A549 (cell line): ENCODE measurements at regions not wholly inside any gene's neighbourhood (a gene's known extent, or its start where the extent isn't known, plus 50 kb on each side); places are given as distances from the start of the nearest gene placed in this dataset.

Experiments
- ATAC-seq, 2 experiments: fragments of 200-7000 bp in 1 of 2; fragments of >200 bp in 1 of 2; cut with Nextera tagmentation in 1 of 2; cut with Tn5 transposase in 1 of 2; 3 replicates each; pipeline versions ENCODE4 v1.8.0 to v1.9.1; 2018 to 2020; ENCODE audit warnings: mild to moderate bottlenecking in 1 of 2, moderate library complexity in 1 of 2
- CTCF ChIA-PET: fragments of 300-600 bp; sonication (Branson Sonifier 250); formaldehyde crosslinking; extraction: SDS; loops from one replicate; lab custom pipeline; 2021; ENCODE audit warnings: antibody characterized with exemption, inconsistent platforms; lab: Yijun Ruan, JAX
- POLR2A ChIA-PET: fragments of 350-600 bp; formaldehyde crosslinking; extraction: SDS; loops from one replicate; lab custom pipeline; 2021; ENCODE audit warnings: antibody characterized with exemption, inconsistent platforms; lab: Yijun Ruan, JAX
- DNase-seq, 2 experiments: peaks; one replicate each; pipeline versions ENCODE4 v3.0.0 to v3.0.0-alpha.2; 2011 to 2016; ENCODE audit warnings: low read depth in 1 of 2, low spot score in 1 of 2
- FAIRE-seq: peaks from 2 replicates; lab custom pipeline; 2011; peaks lifted over from hg19 to GRCh38; lab: Jason Lieb, UNC
- H3K27ac ChIP-seq, 2 experiments: fragments of >200 bp; sonication (Bioruptor Twin); formaldehyde crosslinking; 3 replicates each; pipeline ENCODE4 v1.5.1; 2016 to 2017
- H3K4me1 ChIP-seq: fragments of >200 bp; sonication (Bioruptor Twin); formaldehyde crosslinking; 3 replicates; pipeline ENCODE4 v1.6.1; 2016
- H3K4me2 ChIP-seq: fragments of >200 bp; sonication (Bioruptor Twin); formaldehyde crosslinking; 3 replicates; pipeline ENCODE4 v1.6.1; 2016
- H3K4me3 ChIP-seq: fragments of >200 bp; sonication (Bioruptor Twin); formaldehyde crosslinking; 3 replicates; pipeline ENCODE4 v1.5.1; 2016
- H3K9me3 ChIP-seq: fragments of >200 bp; sonication (Bioruptor Twin); formaldehyde crosslinking; 3 replicates; pipeline ENCODE4 v1.6.1; 2016
- BHLHE40 ChIP-seq: IDR thresholded peaks from 2 replicates; pipeline ENCODE4 v1.6.1; 2012; ENCODE audit warnings: low read depth, low read length, inconsistent platforms
- CBX2 ChIP-seq: fragments of 200-600 bp; sonication (generic); IDR thresholded peaks from 2 replicates; pipeline ENCODE4 v1.6.1; 2016; ENCODE audit warnings: low read depth, mild to moderate bottlenecking, borderline replicate concordance
- CEBPB ChIP-seq, 2 experiments: fragments of >200 bp in 1 of 2; sonication (Bioruptor Twin) in 1 of 2; formaldehyde crosslinking in 1 of 2; IDR thresholded peaks; 2 replicates each; pipeline ENCODE4 v1.6.1; 2012 to 2016
- EHF ChIP-seq: fragments of 250-450 bp; sonication (Bioruptor Pico); IDR thresholded peaks from 2 replicates; pipeline ENCODE4 v1.5.0; 2020; ENCODE audit warnings: mild to moderate bottlenecking
- EP300 ChIP-seq, 2 experiments: fragments of >200 bp; sonication (Bioruptor Twin); formaldehyde crosslinking; IDR thresholded peaks; 2 replicates in 1 of 2; 3 replicates in 1 of 2; pipeline ENCODE4 v1.6.1; 2016 to 2017
- FOSB ChIP-seq: fragments of 250-450 bp; sonication (Bioruptor Pico); IDR thresholded peaks from 2 replicates; pipeline ENCODE4 v1.5.0; 2020; ENCODE audit warnings: mild to moderate bottlenecking, moderate library complexity
- FOXS1 ChIP-seq: fragments of 250-450 bp; sonication (Bioruptor Pico); IDR thresholded peaks from 2 replicates; pipeline ENCODE4 v1.5.0; 2020; ENCODE audit warnings: mild to moderate bottlenecking, moderate library complexity
- GATA3 ChIP-seq: IDR thresholded peaks from 2 replicates; pipeline ENCODE4 v1.6.1; 2012; ENCODE audit warnings: borderline replicate concordance
- HDAC2 ChIP-seq: fragments of 200-600 bp; sonication (generic); IDR thresholded peaks from 2 replicates; pipeline ENCODE4 v1.6.1; 2016
- HOXA7 ChIP-seq: fragments of 250-450 bp; sonication (Bioruptor Pico); IDR thresholded peaks from 2 replicates; pipeline ENCODE4 v1.5.0; 2020; ENCODE audit warnings: mild to moderate bottlenecking, moderate library complexity
- HOXB13 ChIP-seq: fragments of 250-450 bp; sonication (Bioruptor Pico); IDR thresholded peaks from 2 replicates; pipeline ENCODE4 v1.5.0; 2020; ENCODE audit warnings: low read depth, mild to moderate bottlenecking, moderate library complexity
- JUNB ChIP-seq: fragments of >200 bp; sonication (Bioruptor Twin); formaldehyde crosslinking; IDR thresholded peaks from 2 replicates; pipeline ENCODE4 v1.6.1; 2016
- KDM1A ChIP-seq: fragments of 200-600 bp; sonication (generic); IDR thresholded peaks from 2 replicates; pipeline ENCODE4 v1.6.1; 2016; ENCODE audit warnings: low read depth, mild to moderate bottlenecking
- KDM5A ChIP-seq: fragments of 200-600 bp; sonication (generic); IDR thresholded peaks from 2 replicates; pipeline ENCODE4 v1.6.1; 2016; ENCODE audit warnings: antibody characterized with exemption, mild to moderate bottlenecking
- MAFK ChIP-seq: fragments of 450-650 bp; IDR thresholded peaks from 2 replicates; pipeline ENCODE4 v1.6.1; 2014; ENCODE audit not compliant: partially characterized antibody
- MYC ChIP-seq: IDR thresholded peaks from 2 replicates; pipeline ENCODE4 v1.6.1; 2012; ENCODE audit warnings: mild to moderate bottlenecking, inconsistent platforms, low read length, improper control_type of control experiment, borderline replicate concordance
- NFE2L2 ChIP-seq: fragments of 150-350 bp; conservative IDR thresholded peaks from 2 replicates; pipeline ENCODE4 v1.6.1; 2014; ENCODE audit warnings: low read length
- NPAS2 ChIP-seq: fragments of 250-450 bp; sonication (Bioruptor Pico); IDR thresholded peaks from 2 replicates; pipeline ENCODE4 v1.8.0; 2022; ENCODE audit warnings: mild to moderate bottlenecking, moderate library complexity, borderline replicate concordance
- NR3C1 ChIP-seq: fragments of >200 bp; sonication (Bioruptor Twin); formaldehyde crosslinking; IDR thresholded peaks from 3 replicates; pipeline ENCODE4 v1.6.1; 2017
- PBX3 ChIP-seq: IDR thresholded peaks from 2 replicates; pipeline ENCODE4 v1.6.1; 2012
- PHF8 ChIP-seq: fragments of 200-600 bp; sonication (generic); IDR thresholded peaks from 2 replicates; pipeline ENCODE4 v1.6.1; 2016; ENCODE audit warnings: low read depth, mild to moderate bottlenecking, antibody characterized with exemption, moderate library complexity, borderline replicate concordance
- REST ChIP-seq: fragments of 200-600 bp; sonication (generic); IDR thresholded peaks from 2 replicates; pipeline ENCODE4 v1.6.1; 2016; ENCODE audit warnings: antibody characterized with exemption, mild to moderate bottlenecking, moderate library complexity
- RNF2 ChIP-seq: fragments of 200-600 bp; sonication (generic); IDR thresholded peaks from 2 replicates; pipeline ENCODE4 v1.6.1; 2016; ENCODE audit warnings: low read depth, mild to moderate bottlenecking, antibody characterized with exemption, moderate library complexity, borderline replicate concordance
- SMC3 ChIP-seq: fragments of >200 bp; sonication (Bioruptor Twin); formaldehyde crosslinking; IDR thresholded peaks from 3 replicates; pipeline ENCODE4 v1.6.1; 2018; ENCODE audit warnings: inconsistent platforms
- TP53 ChIP-seq: fragments of 250-450 bp; sonication (Bioruptor Pico); IDR thresholded peaks from 2 replicates; pipeline ENCODE4 v1.5.0; 2021; ENCODE audit warnings: mild to moderate bottlenecking, moderate library complexity
- ZFP36 ChIP-seq: fragments of 450-650 bp; IDR thresholded peaks from 2 replicates; pipeline ENCODE4 v1.6.1; 2014; ENCODE audit warnings: borderline replicate concordance; ENCODE audit not compliant: partially characterized antibody
- WGBS: methylation state at CpG from one replicate; pipeline ENCODE4 v1.1.6; 2017; ENCODE audit errors: missing lambda C conversion rate; 5-methylcytosine and 5-hydroxymethylcytosine counted together
- TF ChIP-seq, protein P1 (sequence below): fragments of >200 bp; sonication (Bioruptor Twin); formaldehyde crosslinking; IDR thresholded peaks from 3 replicates; pipeline ENCODE4 v1.6.1; 2016
- TF ChIP-seq, protein P2 (sequence below): fragments of 250-450 bp; sonication (Bioruptor Pico); IDR thresholded peaks from 2 replicates; pipeline ENCODE4 v1.5.0; 2020; ENCODE audit warnings: low read depth, mild to moderate bottlenecking, moderate library complexity
- TF ChIP-seq, protein P3 (sequence below): IDR thresholded peaks from 2 replicates; pipeline ENCODE4 v1.6.1; 2012

DNA sequence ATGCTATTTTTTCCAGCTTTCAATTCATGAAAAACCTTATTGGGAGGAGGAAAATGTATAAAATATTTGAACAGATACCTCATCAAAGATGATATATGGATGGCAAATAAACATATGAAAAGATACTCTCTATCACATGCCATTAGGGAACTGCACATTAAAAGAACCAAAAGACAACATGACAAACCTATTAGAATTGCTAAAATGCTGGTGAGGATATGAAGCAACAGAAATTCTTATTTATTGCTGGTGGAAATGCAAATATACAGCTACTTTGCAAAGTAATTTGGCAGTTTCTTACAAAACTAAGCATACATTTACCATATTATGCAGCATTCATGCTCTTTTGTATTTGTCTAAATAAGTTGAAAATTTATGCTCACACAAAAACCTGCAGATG is 1783.9 kb upstream of the PCDH20 start:
- TF ChIP-seq SMC3 = no peak
- no peak for TF ChIP-seq NR3C1
- no peak for TF ChIP-seq PBX3
- TF ChIP-seq EHF (CRISPR knock-in tag) = no peak
- TF ChIP-seq KDM5A = no peak
- no peak for TF ChIP-seq FOXS1 (CRISPR knock-in tag)
- TF ChIP-seq CBX2 = no peak
- TF ChIP-seq, protein P1, sequence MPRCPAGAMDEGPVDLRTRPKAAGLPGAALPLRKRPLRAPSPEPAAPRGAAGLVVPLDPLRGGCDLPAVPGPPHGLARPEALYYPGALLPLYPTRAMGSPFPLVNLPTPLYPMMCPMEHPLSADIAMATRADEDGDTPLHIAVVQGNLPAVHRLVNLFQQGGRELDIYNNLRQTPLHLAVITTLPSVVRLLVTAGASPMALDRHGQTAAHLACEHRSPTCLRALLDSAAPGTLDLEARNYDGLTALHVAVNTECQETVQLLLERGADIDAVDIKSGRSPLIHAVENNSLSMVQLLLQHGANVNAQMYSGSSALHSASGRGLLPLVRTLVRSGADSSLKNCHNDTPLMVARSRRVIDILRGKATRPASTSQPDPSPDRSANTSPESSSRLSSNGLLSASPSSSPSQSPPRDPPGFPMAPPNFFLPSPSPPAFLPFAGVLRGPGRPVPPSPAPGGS = no peak
- TF ChIP-seq KDM1A = no peak
- no peak for TF ChIP-seq FOSB (CRISPR knock-in tag)
- TF ChIP-seq REST = no peak
- no peak for TF ChIP-seq MYC
- TF ChIP-seq ZFP36 = no peak
- TF ChIP-seq JUNB = no peak
- TF ChIP-seq NPAS2 (CRISPR knock-in tag) = no peak
- TF ChIP-seq BHLHE40 = no peak
- TF ChIP-seq NFE2L2 = no peak
- no peak for TF ChIP-seq RNF2
- TF ChIP-seq, protein P2, sequence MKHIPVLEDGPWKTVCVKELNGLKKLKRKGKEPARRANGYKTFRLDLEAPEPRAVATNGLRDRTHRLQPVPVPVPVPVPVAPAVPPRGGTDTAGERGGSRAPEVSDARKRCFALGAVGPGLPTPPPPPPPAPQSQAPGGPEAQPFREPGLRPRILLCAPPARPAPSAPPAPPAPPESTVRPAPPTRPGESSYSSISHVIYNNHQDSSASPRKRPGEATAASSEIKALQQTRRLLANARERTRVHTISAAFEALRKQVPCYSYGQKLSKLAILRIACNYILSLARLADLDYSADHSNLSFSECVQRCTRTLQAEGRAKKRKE = no peak
- FAIRE-seq (no peak), ATAC-seq (no peak), DNase-seq (no peak)
- H3K9me3 ChIP-seq = no peaks in the 10 kb centered on the region
- H3K4me3 ChIP-seq = no peak overlapping the region
- ChIA-PET CTCF (no interaction called here), POLR2A (no interaction called here)
- no peak overlapping the region for H3K4me2 ChIP-seq
- H3K4me1 ChIP-seq = no peaks in the 10 kb centered on the region
- no peak overlapping the region for H3K27ac ChIP-seq

DNA sequence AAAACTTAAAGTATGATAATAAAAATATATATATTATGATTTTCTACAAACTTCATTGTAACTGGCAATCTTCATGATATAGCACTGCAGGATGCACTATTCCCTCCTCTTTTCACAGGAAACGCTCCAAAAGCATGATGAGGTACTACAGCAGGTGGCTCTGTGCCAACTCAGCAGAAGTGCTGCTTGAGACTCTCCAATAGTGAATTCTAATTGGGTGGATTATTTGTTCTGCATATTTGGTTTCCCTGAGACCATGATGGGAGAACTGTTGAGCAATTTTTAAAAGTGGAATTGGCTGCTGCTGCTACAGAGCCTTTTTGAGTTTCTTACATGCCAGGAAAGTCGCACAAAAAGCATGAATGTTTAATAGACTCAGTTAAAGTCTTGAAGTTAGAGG is 1782.4 kb upstream of the PCDH20 start:
- ATAC-seq (no peak), FAIRE-seq (no peak), DNase-seq (no peak)
- POLR2A ChIA-PET = no interaction called here
- TF ChIP-seq MYC (no peak), HOXB13 (CRISPR knock-in tag) (no peak), MAFK (no peak), CEBPB (IDR thresholded peaks at IDR 0.05) (no peak), NR3C1 (no peak), HOXA7 (no peak), RNF2 (no peak), NFE2L2 (no peak), EP300 (IDR thresholded peaks at IDR 0.05) (no peak), HDAC2 (no peak), PHF8 (no peak), TP53 (CRISPR knock-in tag) (no peak), GATA3 (no peak)
- TF ChIP-seq, protein P3, sequence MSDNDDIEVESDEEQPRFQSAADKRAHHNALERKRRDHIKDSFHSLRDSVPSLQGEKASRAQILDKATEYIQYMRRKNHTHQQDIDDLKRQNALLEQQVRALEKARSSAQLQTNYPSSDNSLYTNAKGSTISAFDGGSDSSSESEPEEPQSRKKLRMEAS = no peak
- TF ChIP-seq, protein P1 = no peak
- Histone ChIP-seq H3K4me2 (no peak overlapping the region), H3K9me3 (no peaks in the 10 kb centered on the region), H3K27ac (no peak overlapping the region), H3K4me1 (no peaks in the 10 kb centered on the region), H3K4me3 (no peak overlapping the region)
- WGBS = 44% methylated on average over 2 of the region's 2 CpGs
- CTCF ChIA-PET = no interaction called here
